OCI-LY7 (cell line): ENCODE measurements at regions not wholly inside any gene's neighbourhood (a gene's known extent, or its start where the extent isn't known, plus 50 kb on each side); places are given as distances from the start of the nearest gene placed in this dataset.

ENCODE experiments used
- BruUV-seq: library from RNA; stranded (reverse); fragments of 400-500 nt; replicated peaks from 2 replicates; lab custom pipeline; 2021; lab: Mats Ljungman, UMichigan
- CTCF ChIA-PET: fragments of 300-600 bp; sonication (Branson Sonifier 250); formaldehyde crosslinking; loops from one replicate; lab custom pipeline; 2022; ENCODE audit warnings: antibody characterized with exemption; ENCODE audit not compliant: unreplicated experiment; lab: Charles Lee
- POLR2A ChIA-PET: fragments of 300-600 bp; sonication (Branson Sonifier 250); formaldehyde crosslinking; loops from one replicate; lab custom pipeline; 2022; ENCODE audit warnings: antibody characterized with exemption; lab: Charles Lee
- DNase-seq: peaks from one replicate; pipeline ENCODE4 v3.0.0-alpha.2; 2015; ENCODE audit warnings: low spot score
- H2AFZ ChIP-seq: fragments of 200-600 bp; sonication (generic), shearing (Covaris generic); 2 replicates; pipeline ENCODE4 v1.6.1; 2014; ENCODE audit warnings: mild to moderate bottlenecking, antibody characterized with exemption, low read length, moderate library complexity
- H3K27ac ChIP-seq: fragments of 200-600 bp; sonication (generic); 2 replicates; pipeline ENCODE4 v1.5.1; 2014; ENCODE audit warnings: mixed run types, low read depth, mild to moderate bottlenecking, moderate library complexity, low read length, inconsistent platforms; ENCODE audit not compliant: poor library complexity, severe bottlenecking
- H3K36me3 ChIP-seq: fragments of 200-600 bp; sonication (generic); 2 replicates; pipeline ENCODE4 v1.6.1; 2014; ENCODE audit warnings: mild to moderate bottlenecking, antibody characterized with exemption, low read length, moderate library complexity, mixed read lengths; ENCODE audit not compliant: insufficient read depth
- H3K4me1 ChIP-seq: fragments of 200-600 bp; sonication (generic); 2 replicates; pipeline ENCODE4 v1.5.1; 2014; ENCODE audit warnings: mild to moderate bottlenecking, low read length; ENCODE audit not compliant: insufficient read depth, poor library complexity, severe bottlenecking
- H3K4me2 ChIP-seq: fragments of 200-600 bp; sonication (generic); 2 replicates; pipeline ENCODE4 v1.6.1; 2014; ENCODE audit warnings: mild to moderate bottlenecking, low read length
- H3K4me3 ChIP-seq: fragments of 200-600 bp; sonication (generic); 2 replicates; pipeline ENCODE4 v1.5.1; 2014; ENCODE audit warnings: mild to moderate bottlenecking, low read depth, low read length; ENCODE audit not compliant: poor library complexity, severe bottlenecking
- H3K79me2 ChIP-seq: fragments of 200-600 bp; sonication (generic); 2 replicates; pipeline ENCODE4 v1.6.1; 2016; ENCODE audit warnings: low read depth, mild to moderate bottlenecking, low read length, moderate library complexity, mixed read lengths; ENCODE audit not compliant: insufficient read depth
- H3K9me2 ChIP-seq: fragments of 200-600 bp; sonication (generic); 2 replicates; pipeline ENCODE4 v1.6.1; 2016; ENCODE audit warnings: mild to moderate bottlenecking, low read length, mixed read lengths; ENCODE audit not compliant: insufficient read depth
- H3K9me3 ChIP-seq: fragments of 200-600 bp; sonication (generic); 2 replicates; pipeline ENCODE4 v1.6.1; 2014; ENCODE audit warnings: mild to moderate bottlenecking, mixed run types, low read length, mixed read lengths
- H4K20me1 ChIP-seq: fragments of 200-600 bp; sonication (generic); 2 replicates; pipeline ENCODE4 v1.6.1; 2014; ENCODE audit warnings: mild to moderate bottlenecking, antibody characterized with exemption, low read length, moderate library complexity, mixed read lengths; ENCODE audit not compliant: insufficient read depth
- CTCF ChIP-seq: fragments of 200-600 bp; sonication (generic); conservative IDR thresholded peaks from 2 replicates; pipeline ENCODE4 v1.5.1; 2014; ENCODE audit warnings: mild to moderate bottlenecking, antibody characterized with exemption, low read length, moderate library complexity, mixed read lengths
- EZH2phosphoT487 ChIP-seq: fragments of 200-600 bp; sonication (generic); IDR thresholded peaks from 2 replicates; pipeline ENCODE4 v1.6.1; 2018; ENCODE audit warnings: low read depth, borderline replicate concordance, mild to moderate bottlenecking, mixed run types, antibody characterized with exemption, low read length, moderate library complexity, mixed read lengths
- intact Hi-C: fragments of 100-400 bp; cut with micrococcal nuclease; formaldehyde crosslinking; loops from one replicate; pipeline ENCODE4 v1.10.0; 2022; ENCODE audit not compliant: unreplicated experiment

DNA sequence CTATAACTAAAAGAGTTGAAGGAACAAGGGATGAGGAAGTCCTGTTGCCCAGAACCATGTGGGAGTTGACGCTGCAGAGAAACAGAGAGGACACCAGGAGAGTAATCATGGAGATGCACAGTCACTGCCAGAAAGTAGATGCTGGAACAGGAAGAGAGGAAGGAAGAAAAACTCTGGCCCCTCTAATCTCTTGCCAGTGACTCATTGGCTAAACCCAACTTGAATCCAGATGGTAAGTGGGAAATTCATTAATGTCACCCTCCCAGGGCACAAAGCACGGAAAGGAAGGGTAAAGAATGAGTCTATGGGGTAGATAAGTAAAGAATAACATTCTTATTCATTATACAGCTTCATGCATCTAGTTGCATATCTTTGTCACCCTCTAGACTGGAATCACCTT, 631.9 kb downstream of the PRELID2 start:
- Histone ChIP-seq H3K27ac (no peak overlapping the region), H3K36me3 (no peaks in the 10 kb centered on the region), H4K20me1 (no peaks in the 10 kb centered on the region), H3K9me2 (no peaks in the 10 kb centered on the region), H3K4me2 (no peak overlapping the region), H3K4me3 (no peak overlapping the region), H3K79me2 (no peaks in the 10 kb centered on the region), H2AFZ (no peak overlapping the region), H3K9me3 (no peaks in the 10 kb centered on the region), H3K4me1 (no peaks in the 10 kb centered on the region)
- no peak for DNase-seq
- BruUV-seq, result no TSS peak
- ChIA-PET CTCF (no interaction called here), POLR2A (no interaction called here)
- intact Hi-C loops, result no loop called here
- no peak for TF ChIP-seq CTCF
- TF ChIP-seq EZH2phosphoT487, result no peak

DNA sequence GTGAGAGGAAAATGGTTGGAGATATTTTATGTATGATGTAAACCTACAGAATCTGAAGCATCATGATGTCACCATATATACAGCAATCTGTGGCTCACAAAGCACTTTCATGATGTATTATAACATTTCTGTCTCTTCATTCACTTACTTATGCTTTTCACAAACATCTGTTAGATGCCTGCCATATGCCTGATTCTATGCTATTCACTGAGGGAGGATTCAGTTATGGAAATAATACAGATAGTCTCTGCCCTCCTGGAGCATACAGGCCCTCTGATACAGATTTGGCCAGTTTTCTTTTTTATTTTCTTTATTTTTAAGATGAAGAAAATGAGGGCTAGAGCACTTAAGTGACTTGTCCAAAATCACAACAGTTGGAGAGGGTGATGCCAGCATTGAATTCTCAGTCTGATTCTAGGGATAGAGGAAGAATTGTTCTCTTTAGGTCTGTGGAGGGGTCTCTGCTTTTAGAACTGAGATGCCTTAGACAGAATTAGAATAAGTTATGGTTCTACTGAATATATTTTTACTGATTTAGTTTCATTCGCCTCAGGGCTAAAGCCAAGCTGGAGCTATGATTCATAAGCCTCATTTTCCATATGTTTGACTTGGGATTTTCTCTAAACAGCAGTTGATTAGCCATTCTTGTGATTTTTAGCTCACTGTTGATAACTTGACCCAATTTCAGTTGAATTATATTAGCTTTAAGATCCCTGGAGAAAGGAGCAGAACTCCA, 636.4 kb downstream of the PRELID2 start:
- Histone ChIP-seq H3K4me3 (no peak overlapping the region), H3K4me2 (no peak overlapping the region), H4K20me1 (no peaks in the 10 kb centered on the region), H3K27ac (no peak overlapping the region), H3K9me2 (no peaks in the 10 kb centered on the region), H3K79me2 (no peaks in the 10 kb centered on the region), H3K4me1 (no peaks in the 10 kb centered on the region), H3K36me3 (no peaks in the 10 kb centered on the region), H3K9me3 (no peaks in the 10 kb centered on the region), H2AFZ (no peak overlapping the region)
- no TSS peak for BruUV-seq
- POLR2A ChIA-PET, result no interaction called here
- CTCF ChIA-PET, result no interaction called here
- DNase-seq, result no peak
- intact Hi-C loops, result no loop called here
- TF ChIP-seq EZH2phosphoT487, result no peak
- no peak for TF ChIP-seq CTCF

DNA sequence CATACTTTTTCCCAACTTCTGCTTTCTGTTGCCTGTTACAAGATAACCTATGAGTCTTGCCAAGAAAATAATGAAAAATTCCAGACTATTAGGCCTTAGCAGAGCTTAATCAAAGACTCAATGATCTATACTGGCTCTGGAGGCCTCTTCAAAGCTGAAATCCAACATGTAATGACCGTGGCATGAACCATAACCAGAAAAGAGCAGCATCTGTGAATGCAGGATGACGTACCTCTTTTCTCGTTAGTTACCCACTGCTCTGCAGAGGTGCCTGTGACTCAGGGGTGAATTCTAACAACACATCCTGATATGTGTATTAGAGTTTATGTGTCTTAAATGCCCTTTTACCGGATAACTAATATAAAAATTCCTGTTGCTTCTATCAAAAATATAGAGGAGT, 645.4 kb downstream of the PRELID2 start:
- BruUV-seq, result no TSS peak
- POLR2A ChIA-PET, result interaction anchor here (0.7 kb wide), 1 partner anchor 71 kb away, joined by 3 read pairs; no protein-coding TSS in a partner anchor

More for the DNA sequence above, 645.4 kb downstream of the PRELID2 start:
- Histone ChIP-seq H3K36me3 (no peaks in the 10 kb centered on the region), H2AFZ (no peak overlapping the region), H3K9me3 (no peaks in the 10 kb centered on the region), H3K79me2 (no peaks in the 10 kb centered on the region), H4K20me1 (no peaks in the 10 kb centered on the region), H3K4me1 (no peaks in the 10 kb centered on the region), H3K9me2 (no peaks in the 10 kb centered on the region), H3K4me3 (no peak overlapping the region), H3K4me2 (no peak overlapping the region), H3K27ac (no peak overlapping the region)
- CTCF ChIA-PET, result no interaction called here
- TF ChIP-seq CTCF (no peak), EZH2phosphoT487 (no peak)
- intact Hi-C loops, result no loop called here
- DNase-seq, result no peak
